GM12873 (cell line): ENCODE measurements at regions not wholly inside any gene's neighbourhood (a gene's known extent, or its start where the extent isn't known, plus 50 kb on each side); places are given as distances from the start of the nearest gene placed in this dataset.

ENCODE experiments used
- CTCF ChIP-seq: IDR thresholded peaks from 2 replicates; pipeline ENCODE4 v1.5.1; 2012; ENCODE audit warnings: low read depth, mild to moderate bottlenecking, moderate library complexity, low read length, control low read depth; ENCODE audit not compliant: insufficient read depth; ENCODE audit errors: missing control alignments

- TF ChIP-seq CTCF: no peak
Observed at GRCh38 chr21:20270365-20271055, 727.7 kb upstream of the NCAM2 start.

- no peak for TF ChIP-seq CTCF
Observed at GRCh38 chr21:20272791-20273362, 725.3 kb upstream of the NCAM2 start.

GRCh38 chr21:20276377-20276776, 721.8 kb upstream of the NCAM2 start:
- TF ChIP-seq CTCF: no peak

GRCh38 chr21:20276954-20277353, 721.3 kb upstream of the NCAM2 start:
- no peak for TF ChIP-seq CTCF

- TF ChIP-seq CTCF: no peak
Observed at GRCh38 chr21:20283836-20284235, 714.4 kb upstream of the NCAM2 start.

GRCh38 chr21:20292280-20292679, 705.9 kb upstream of the NCAM2 start:
- no peak for TF ChIP-seq CTCF

- TF ChIP-seq CTCF: no peak
Observed at GRCh38 chr21:20301395-20301794, 696.8 kb upstream of the NCAM2 start.
